Thyroid gland (tissue), 4 donors: ENCODE measurements at regions not wholly inside any gene's neighbourhood (a gene's known extent, or its start where the extent isn't known, plus 50 kb on each side); places are given as distances from the start of the nearest gene placed in this dataset.

Experiments used
- DNase-seq, 2 donors: peaks; one replicate each; pipeline ENCODE4 v3.0.0-alpha.2; 2019
- H3K27ac ChIP-seq, 3 donors: fragments of 200-600 bp; sonication (generic); 1 replicate in 2 of 3; 2 replicates in 1 of 3; pipeline ENCODE4 v1.5.1; 2016 to 2019; ENCODE audit warnings: mild to moderate bottlenecking in 1 of 3, moderate library complexity in 1 of 3
- H3K27me3 ChIP-seq: fragments of 200-600 bp; sonication (generic); one replicate; pipeline ENCODE4 v1.5.1; 2019
- H3K36me3 ChIP-seq, 2 donors: fragments of 200-600 bp; sonication (generic); one replicate each; pipeline ENCODE4 v1.5.1; 2016 to 2019
- H3K4me1 ChIP-seq, 2 donors: fragments of 200-600 bp; sonication (generic); one replicate each; pipeline ENCODE4 v1.5.1; 2017 to 2019
- H3K4me3 ChIP-seq, 3 donors: fragments of 200-600 bp; sonication (generic); replicated peaks in 1 of 3; 1 replicate in 2 of 3; 2 replicates in 1 of 3; pipeline ENCODE4 v1.5.1; 2016; ENCODE audit warnings: mild to moderate bottlenecking in 1 of 3
- H3K9me3 ChIP-seq: fragments of 200-600 bp; sonication (generic); one replicate; pipeline ENCODE4 v1.5.1; 2017
- CTCF ChIP-seq, 6 experiments: fragments of 200-600 bp in 3 of 6; fragments of 450-650 bp in 3 of 6; sonication (generic) in 3 of 6; IDR thresholded peaks; one replicate each; pipeline ENCODE4 v1.5.1; 2016 to 2019; ENCODE audit warnings: antibody characterized with exemption in 6 of 6, mild to moderate bottlenecking in 2 of 6, inconsistent platforms in 1 of 6, moderate library complexity in 1 of 6
- POLR2A ChIP-seq, 2 donors: fragments of 450-650 bp; IDR thresholded peaks; one replicate each; pipeline ENCODE4 v1.6.1; 2017; ENCODE audit warnings: antibody characterized with exemption in 2 of 2, mild to moderate bottlenecking in 2 of 2, moderate library complexity in 1 of 2
- WGBS, 2 donors: methylation state at CpG; one replicate each; pipeline ENCODE4 v1.1.5; 2017; 5-methylcytosine and 5-hydroxymethylcytosine counted together
- intact Hi-C: fragments of 100-400 bp; cut with DNase I; formaldehyde crosslinking; loops from one replicate; pipeline ENCODE4 v1.15.1; 2023

GRCh38 chr9:7303907-7304626 is 495.5 kb downstream of the DMAC1 start:
- Histone ChIP-seq H3K9me3 (no peaks in the 10 kb centered on the region), H3K27me3 (no peaks in the 10 kb centered on the region), H3K4me3 (no peak overlapping the region), H3K36me3 (no peaks in the 10 kb centered on the region), H3K4me1 (no peaks in the 10 kb centered on the region), H3K27ac (no peak overlapping the region)
- WGBS, 2 donors: 77 to 79% methylated on average over 10 of the region's 10 CpGs
- DNase-seq: no peak
- TF ChIP-seq POLR2A (IDR thresholded peaks at IDR 0.05) (no peak), CTCF (IDR thresholded peaks at IDR 0.05) (no peak)
- intact Hi-C loops: no loop called here

- H3K27me3 ChIP-seq: no peaks in the 10 kb centered on the region
- intact Hi-C loops: no loop called here
- no peak for DNase-seq
- no peak overlapping the region for H3K4me3 ChIP-seq
- no peak for TF ChIP-seq CTCF (IDR thresholded peaks at IDR 0.05)
- no peak for TF ChIP-seq POLR2A (IDR thresholded peaks at IDR 0.05)
- H3K4me1 ChIP-seq: no peaks in the 10 kb centered on the region
- no peaks in the 10 kb centered on the region for H3K9me3 ChIP-seq
- H3K27ac ChIP-seq: no peak overlapping the region
- WGBS, 2 donors: 91 to 92% methylated on average over 3 of the region's 3 CpGs
- no peaks in the 10 kb centered on the region for H3K36me3 ChIP-seq
Measured at GRCh38 chr9:7300484-7300883, 499.1 kb downstream of the DMAC1 start.

- 67 to 70% methylated on average over 3 of the region's 3 CpGs for WGBS, 2 donors
Measured at GRCh38 chr9:7298123-7298522, 501.5 kb downstream of the DMAC1 start.

GRCh38 chr9:7297521-7297920 is 502.1 kb downstream of the DMAC1 start:
- no peak overlapping the region for H3K27ac ChIP-seq
- intact Hi-C loops: no loop called here
- H3K4me1 ChIP-seq: no peaks in the 10 kb centered on the region
- no peak overlapping the region for H3K4me3 ChIP-seq
- H3K36me3 ChIP-seq: no peaks in the 10 kb centered on the region
- 93 to 97% methylated on average over 1 of the region's 1 CpG for WGBS, 2 donors
- TF ChIP-seq CTCF (IDR thresholded peaks at IDR 0.05) (no peak), POLR2A (IDR thresholded peaks at IDR 0.05) (no peak)
- H3K9me3 ChIP-seq: no peaks in the 10 kb centered on the region
- no peak for DNase-seq
- H3K27me3 ChIP-seq: no peaks in the 10 kb centered on the region

More at GRCh38 chr9:7298123-7298522, 501.5 kb downstream of the DMAC1 start:
- intact Hi-C loops: no loop called here
- Histone ChIP-seq H3K27me3 (no peaks in the 10 kb centered on the region), H3K27ac (no peak overlapping the region), H3K4me1 (no peaks in the 10 kb centered on the region), H3K4me3 (no peak overlapping the region), H3K36me3 (no peaks in the 10 kb centered on the region), H3K9me3 (no peaks in the 10 kb centered on the region)
- DNase-seq: no peak
- TF ChIP-seq POLR2A (IDR thresholded peaks at IDR 0.05) (no peak), CTCF (IDR thresholded peaks at IDR 0.05) (no peak)

GRCh38 chr9:7293091-7293490 is 506.5 kb downstream of the DMAC1 start:
- TF ChIP-seq POLR2A (IDR thresholded peaks at IDR 0.05): no peak
- TF ChIP-seq CTCF (IDR thresholded peaks at IDR 0.05): no peak
- Histone ChIP-seq H3K9me3 (no peaks in the 10 kb centered on the region), H3K36me3 (no peaks in the 10 kb centered on the region), H3K4me1 (no peaks in the 10 kb centered on the region), H3K27me3 (no peaks in the 10 kb centered on the region), H3K27ac (no peak overlapping the region), H3K4me3 (no peak overlapping the region)
- intact Hi-C loops: no loop called here
- no peak for DNase-seq
- 91 to 100% methylated on average over 1 of the region's 1 CpG for WGBS, 2 donors
